ENCODE measurements at regions not wholly inside any gene's neighbourhood (a gene's known extent, or its start where the extent isn't known, plus 50 kb on each side); places are given as distances from the start of the nearest gene placed in this dataset.

DNA sequence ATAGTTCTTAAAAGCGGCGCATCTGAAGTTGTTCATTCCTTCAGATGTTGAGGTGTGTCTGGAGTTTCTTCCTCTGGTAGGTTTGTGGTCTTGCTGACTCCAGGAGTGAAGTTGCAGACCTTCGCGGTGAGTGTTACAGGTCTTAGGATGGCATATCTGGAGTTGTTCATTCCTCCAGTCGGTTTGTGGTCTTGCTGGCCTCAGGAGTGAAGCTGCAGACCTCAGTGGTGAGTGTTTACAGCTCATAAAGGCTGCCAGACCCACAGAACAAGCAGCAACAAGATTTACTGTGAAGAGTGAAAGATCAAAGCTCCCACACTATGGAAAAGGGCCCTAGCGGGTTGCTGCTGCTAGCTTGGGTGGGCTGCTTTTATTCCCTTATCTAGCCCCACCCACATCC lies 201.7 kb upstream of the PDGFD start:
- no peak for DNase-seq (ENCODE audit: extremely low read depth in 1 of 4, low spot score in 3 of 4)
- TF ChIP-seq, protein P1, sequence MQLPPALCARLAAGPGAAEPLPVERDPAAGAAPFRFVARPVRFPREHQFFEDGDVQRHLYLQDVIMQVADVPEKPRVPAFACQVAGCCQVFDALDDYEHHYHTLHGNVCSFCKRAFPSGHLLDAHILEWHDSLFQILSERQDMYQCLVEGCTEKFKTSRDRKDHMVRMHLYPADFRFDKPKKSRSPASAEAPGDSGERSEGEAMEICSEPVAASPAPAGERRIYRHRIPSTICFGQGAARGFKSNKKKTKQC (CRISPR knock-in tag; IDR thresholded peaks at IDR 0.05), result no peak
- TF ChIP-seq ZNF696 (CRISPR knock-in tag; conservative IDR thresholded peaks at IDR 0.05) (no peak), RBM34 (IDR thresholded peaks at IDR 0.05; ENCODE audit: borderline replicate concordance, insufficient read depth, low read length) (no peak), RBM22 (IDR thresholded peaks at IDR 0.05; ENCODE audit: low read depth, low read length, poor library complexity, severe bottlenecking) (no peak), POU5F1 (IDR thresholded peaks at IDR 0.05; ENCODE audit: borderline replicate concordance, low read depth, low read length, partially characterized antibody) (no peak), HDAC1 (IDR thresholded peaks at IDR 0.05) (no peak), SIRT6 (IDR thresholded peaks at IDR 0.05; ENCODE audit: low read depth, low read length) (no peak), ZNF175 (CRISPR knock-in tag; IDR thresholded peaks at IDR 0.05; ENCODE audit: low read depth) (no peak), EGR1 (conservative IDR thresholded peaks at IDR 0.05) (no peak), NFXL1 (CRISPR knock-in tag; IDR thresholded peaks at IDR 0.05) (no peak), SMC3 (conservative IDR thresholded peaks at IDR 0.05; ENCODE audit: insufficient read depth, low read depth, low read length) (no peak), RCOR1 (IDR thresholded peaks at IDR 0.05; ENCODE audit: borderline replicate concordance in 1 of 2, low read depth in 2 of 2, low read length in 2 of 2) (no peak), GABPA (tag; conservative IDR thresholded peaks at IDR 0.05; ENCODE audit: low read depth) (no peak), ZNF174 (CRISPR knock-in tag; IDR thresholded peaks at IDR 0.05) (no peak), JUND (IDR thresholded peaks at IDR 0.05; ENCODE audit: borderline replicate concordance, low read depth, low read length) (no peak), JUND (tag; IDR thresholded peaks at IDR 0.05; ENCODE audit: borderline replicate concordance, low read depth, low read length) (no peak), DACH1 (IDR thresholded peaks at IDR 0.05; ENCODE audit: partially characterized antibody) (no peak)
- TF ChIP-seq, protein P2, sequence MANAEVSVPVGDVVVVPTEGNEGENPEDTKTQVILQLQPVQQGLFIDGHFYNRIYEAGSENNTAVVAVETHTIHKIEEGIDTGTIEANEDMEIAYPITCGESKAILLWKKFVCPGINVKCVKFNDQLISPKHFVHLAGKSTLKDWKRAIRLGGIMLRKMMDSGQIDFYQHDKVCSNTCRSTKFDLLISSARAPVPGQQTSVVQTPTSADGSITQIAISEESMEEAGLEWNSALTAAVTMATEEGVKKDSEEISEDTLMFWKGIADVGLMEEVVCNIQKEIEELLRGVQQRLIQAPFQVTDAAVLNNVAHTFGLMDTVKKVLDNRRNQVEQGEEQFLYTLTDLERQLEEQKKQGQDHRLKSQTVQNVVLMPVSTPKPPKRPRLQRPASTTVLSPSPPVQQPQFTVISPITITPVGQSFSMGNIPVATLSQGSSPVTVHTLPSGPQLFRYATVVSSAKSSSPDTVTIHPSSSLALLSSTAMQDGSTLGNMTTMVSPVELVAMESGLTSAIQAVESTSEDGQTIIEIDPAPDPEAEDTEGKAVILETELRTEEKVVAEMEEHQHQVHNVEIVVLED (CRISPR knock-in tag; IDR thresholded peaks at IDR 0.05), result no peak
- Histone ChIP-seq H3K9me1 (ENCODE audit: control insufficient read depth, insufficient read depth, low read length) (no peaks in the 10 kb centered on the region), H3K4me3 (no peak overlapping the region), H3K9me3 (replicated peaks; ENCODE audit: control insufficient read depth, insufficient read depth, low read depth, low read length) (no peaks in the 10 kb centered on the region; the same call in 1 of the 2 replicates), H3K27me3 (ENCODE audit: control insufficient read depth in 2 of 2, insufficient read depth in 2 of 2, low read length in 2 of 2) (no peaks in the 10 kb centered on the region), H4K20me1 (replicated peaks; ENCODE audit: control insufficient read depth, insufficient read depth, low read length) (no peaks in the 10 kb centered on the region), H3K4me1 (replicated peaks in 1 of 2; ENCODE audit: control insufficient read depth in 2 of 2, insufficient read depth in 2 of 2, low read length in 2 of 2) (peaks cover 0 to 4% of the 10 kb centered on the region in 2 experiments; a peak in 1 of 5 replicates), H3K36me3 (ENCODE audit: control insufficient read depth, insufficient read depth, low read length) (no peaks in the 10 kb centered on the region), H2AFZ (ENCODE audit: low read depth, low read length) (no peak overlapping the region), H3K79me2 (ENCODE audit: control insufficient read depth, insufficient read depth, low read length) (no peaks in the 10 kb centered on the region), H3K4me2 (ENCODE audit: insufficient read depth, low read length) (no peak overlapping the region), H3K9ac (ENCODE audit: insufficient read depth in 1 of 2, low read depth in 2 of 2, low read length in 2 of 2) (no peak overlapping the region), H3K27ac (ENCODE audit: extremely low read depth, low read depth, low read length) (no peak overlapping the region)
- no peak for ATAC-seq
- intact Hi-C loops (cut with micrococcal nuclease), result no loop called here
- CTCF ChIA-PET (ENCODE audit: low intra/inter-chr PET ratio), result no interaction called here
- no peak for FAIRE-seq
- POLR2A ChIA-PET, result interaction anchor here (0.6 kb wide), 1 partner anchor 494 kb away, joined by 3 read pairs; no protein-coding TSS in a partner anchor
- 6% methylated on average over 6 of the region's 6 CpGs for WGBS (ENCODE audit: insufficient coverage, low coverage, missing lambda C conversion rate)
- in situ Hi-C loops (cut with MboI), result no loop called here
- no TSS peak for BruUV-seq (replicated peaks)

Measured in K562 (cell line).